ENCODE measurements at regions not wholly inside any gene's neighbourhood (a gene's known extent, or its start where the extent isn't known, plus 50 kb on each side); places are given as distances from the start of the nearest gene placed in this dataset.

GRCh38 chr3:107068980-107069379 is 308.3 kb upstream of the CCDC54 start:
- Histone ChIP-seq H3K4me2 (no peak overlapping the region), H3K27me3 (ENCODE audit: insufficient read depth) (no peaks in the 10 kb centered on the region), H3F3A (replicated peaks; ENCODE audit: low read depth) (no peaks in the 10 kb centered on the region), H3K79me2 (replicated peaks; ENCODE audit: insufficient read depth) (no peaks in the 10 kb centered on the region), H2AFZ (peak overlapping the region; percentile 89), H3K36me3 (ENCODE audit: insufficient read depth) (no peaks in the 10 kb centered on the region), H3K4me3 (no peak overlapping the region), H3K4me1 (ENCODE audit: insufficient read depth) (peaks cover 3% of the 10 kb centered on the region), H4K20me1 (replicated peaks; ENCODE audit: insufficient read depth) (no peaks in the 10 kb centered on the region), H3K9me2 (ENCODE audit: insufficient read depth) (peaks cover 15% of the 10 kb centered on the region; the same call in 1 of the 2 replicates), H3K27ac (ENCODE audit: low read depth) (no peak overlapping the region)
- Mint-ChIP-seq H3K36me3 (ENCODE audit: low read depth) (peaks cover 9% of the 10 kb centered on the region), H3K4me3 (no peak overlapping the region), H3K9me3 (peaks cover 3% of the 10 kb centered on the region; the same call in 2 of the 3 replicates), H3K27ac (no peak overlapping the region), H3K4me1 (peaks cover 13% of the 10 kb centered on the region), H3K27me3 (ENCODE audit: insufficient read depth, low read depth, poor library complexity) (no peaks in the 10 kb centered on the region)
- TF ChIP-seq ZNF114 (CRISPR knock-in tag; IDR thresholded peaks at IDR 0.05): no peak
- no peak for TF ChIP-seq EZH2phosphoT487 (IDR thresholded peaks at IDR 0.05; ENCODE audit: unreplicated experiment)
- TF ChIP-seq NANOG (IDR thresholded peaks at IDR 0.05; ENCODE audit: borderline replicate concordance): no peak
- no peak for TF ChIP-seq CTCF (conservative IDR thresholded peaks at IDR 0.05; ENCODE audit: low read depth in 2 of 2)
- TF ChIP-seq CREB1 (CRISPR knock-in tag; IDR thresholded peaks at IDR 0.05; ENCODE audit: low read depth): no peak
- no peak for TF ChIP-seq EZH2 (IDR thresholded peaks at IDR 0.05; ENCODE audit: low read depth, unreplicated experiment)
- TF ChIP-seq JUNB (IDR thresholded peaks at IDR 0.05; ENCODE audit: unreplicated experiment): no peak
- TF ChIP-seq STAT1 (IDR thresholded peaks at IDR 0.05; ENCODE audit: unreplicated experiment): no peak
- TF ChIP-seq REST (IDR thresholded peaks at IDR 0.05; ENCODE audit: unreplicated experiment): no peak
- no peak for TF ChIP-seq ETS1 (IDR thresholded peaks at IDR 0.05)
- TF ChIP-seq ZNF462 (CRISPR knock-in tag; IDR thresholded peaks at IDR 0.05): no peak
- no peak for TF ChIP-seq ZNF331 (CRISPR knock-in tag; IDR thresholded peaks at IDR 0.05; ENCODE audit: low read depth)
- TF ChIP-seq POLR2AphosphoS5 (IDR thresholded peaks at IDR 0.05; ENCODE audit: low read depth): no peak
- ATAC-seq (no peak), DNase-seq (ENCODE audit: low spot score) (no peak)

All from GM23338 (cell line).